OCI-LY7 (cell line): ENCODE measurements at regions not wholly inside any gene's neighbourhood (a gene's known extent, or its start where the extent isn't known, plus 50 kb on each side); places are given as distances from the start of the nearest gene placed in this dataset.

ENCODE experiments used
- BruUV-seq: library from RNA; stranded (reverse); fragments of 400-500 nt; replicated peaks from 2 replicates; lab custom pipeline; 2021; lab: Mats Ljungman, UMichigan
- CTCF ChIA-PET: fragments of 300-600 bp; sonication (Branson Sonifier 250); formaldehyde crosslinking; loops from one replicate; lab custom pipeline; 2022; ENCODE audit warnings: antibody characterized with exemption; ENCODE audit not compliant: unreplicated experiment; lab: Charles Lee
- POLR2A ChIA-PET: fragments of 300-600 bp; sonication (Branson Sonifier 250); formaldehyde crosslinking; loops from one replicate; lab custom pipeline; 2022; ENCODE audit warnings: antibody characterized with exemption; lab: Charles Lee
- DNase-seq: peaks from one replicate; pipeline ENCODE4 v3.0.0-alpha.2; 2015; ENCODE audit warnings: low spot score
- H2AFZ ChIP-seq: fragments of 200-600 bp; sonication (generic), shearing (Covaris generic); 2 replicates; pipeline ENCODE4 v1.6.1; 2014; ENCODE audit warnings: mild to moderate bottlenecking, antibody characterized with exemption, low read length, moderate library complexity
- H3K27ac ChIP-seq: fragments of 200-600 bp; sonication (generic); 2 replicates; pipeline ENCODE4 v1.5.1; 2014; ENCODE audit warnings: mixed run types, low read depth, mild to moderate bottlenecking, moderate library complexity, low read length, inconsistent platforms; ENCODE audit not compliant: poor library complexity, severe bottlenecking
- H3K36me3 ChIP-seq: fragments of 200-600 bp; sonication (generic); 2 replicates; pipeline ENCODE4 v1.6.1; 2014; ENCODE audit warnings: mild to moderate bottlenecking, antibody characterized with exemption, low read length, moderate library complexity, mixed read lengths; ENCODE audit not compliant: insufficient read depth
- H3K4me1 ChIP-seq: fragments of 200-600 bp; sonication (generic); 2 replicates; pipeline ENCODE4 v1.5.1; 2014; ENCODE audit warnings: mild to moderate bottlenecking, low read length; ENCODE audit not compliant: insufficient read depth, poor library complexity, severe bottlenecking
- H3K4me2 ChIP-seq: fragments of 200-600 bp; sonication (generic); 2 replicates; pipeline ENCODE4 v1.6.1; 2014; ENCODE audit warnings: mild to moderate bottlenecking, low read length
- H3K4me3 ChIP-seq: fragments of 200-600 bp; sonication (generic); 2 replicates; pipeline ENCODE4 v1.5.1; 2014; ENCODE audit warnings: mild to moderate bottlenecking, low read depth, low read length; ENCODE audit not compliant: poor library complexity, severe bottlenecking
- H3K79me2 ChIP-seq: fragments of 200-600 bp; sonication (generic); 2 replicates; pipeline ENCODE4 v1.6.1; 2016; ENCODE audit warnings: low read depth, mild to moderate bottlenecking, low read length, moderate library complexity, mixed read lengths; ENCODE audit not compliant: insufficient read depth
- H3K9me2 ChIP-seq: fragments of 200-600 bp; sonication (generic); 2 replicates; pipeline ENCODE4 v1.6.1; 2016; ENCODE audit warnings: mild to moderate bottlenecking, low read length, mixed read lengths; ENCODE audit not compliant: insufficient read depth
- H3K9me3 ChIP-seq: fragments of 200-600 bp; sonication (generic); 2 replicates; pipeline ENCODE4 v1.6.1; 2014; ENCODE audit warnings: mild to moderate bottlenecking, mixed run types, low read length, mixed read lengths
- H4K20me1 ChIP-seq: fragments of 200-600 bp; sonication (generic); 2 replicates; pipeline ENCODE4 v1.6.1; 2014; ENCODE audit warnings: mild to moderate bottlenecking, antibody characterized with exemption, low read length, moderate library complexity, mixed read lengths; ENCODE audit not compliant: insufficient read depth
- CTCF ChIP-seq: fragments of 200-600 bp; sonication (generic); conservative IDR thresholded peaks from 2 replicates; pipeline ENCODE4 v1.5.1; 2014; ENCODE audit warnings: mild to moderate bottlenecking, antibody characterized with exemption, low read length, moderate library complexity, mixed read lengths
- EZH2phosphoT487 ChIP-seq: fragments of 200-600 bp; sonication (generic); IDR thresholded peaks from 2 replicates; pipeline ENCODE4 v1.6.1; 2018; ENCODE audit warnings: low read depth, borderline replicate concordance, mild to moderate bottlenecking, mixed run types, antibody characterized with exemption, low read length, moderate library complexity, mixed read lengths
- intact Hi-C: fragments of 100-400 bp; cut with micrococcal nuclease; formaldehyde crosslinking; loops from one replicate; pipeline ENCODE4 v1.10.0; 2022; ENCODE audit not compliant: unreplicated experiment

- no peaks in the 10 kb centered on the region for H3K36me3 ChIP-seq
- TF ChIP-seq CTCF, result no peak
- intact Hi-C loops, result no loop called here
- no TSS peak for BruUV-seq
- H3K9me3 ChIP-seq, result no peaks in the 10 kb centered on the region
- H3K9me2 ChIP-seq, result no peaks in the 10 kb centered on the region
- no peaks in the 10 kb centered on the region for H4K20me1 ChIP-seq
- H3K4me1 ChIP-seq, result no peaks in the 10 kb centered on the region
- no peak overlapping the region for H3K4me3 ChIP-seq
- H3K79me2 ChIP-seq, result no peaks in the 10 kb centered on the region
- H2AFZ ChIP-seq, result no peak overlapping the region
- ChIA-PET CTCF (no interaction called here), POLR2A (interaction anchor here (0.6 kb wide), 1 partner anchor 1504 kb away, joined by 3 read pairs; no protein-coding TSS in a partner anchor)
- no peak overlapping the region for H3K4me2 ChIP-seq
- DNase-seq, result no peak
- H3K27ac ChIP-seq, result no peak overlapping the region
Measured at GRCh38 chr3:177525987-177526712, 328.9 kb upstream of the TBL1XR1 start.

- Histone ChIP-seq H3K36me3 (no peaks in the 10 kb centered on the region), H3K4me1 (no peaks in the 10 kb centered on the region), H3K9me3 (no peaks in the 10 kb centered on the region), H4K20me1 (no peaks in the 10 kb centered on the region), H3K27ac (no peak overlapping the region), H2AFZ (no peak overlapping the region), H3K79me2 (no peaks in the 10 kb centered on the region), H3K4me3 (no peak overlapping the region), H3K4me2 (no peak overlapping the region), H3K9me2 (no peaks in the 10 kb centered on the region)
- no TSS peak for BruUV-seq
- CTCF ChIA-PET, result no interaction called here
- POLR2A ChIA-PET, result interaction anchor here (0.6 kb wide), 1 partner anchor 1505 kb away, joined by 3 read pairs; no protein-coding TSS in a partner anchor
- no peak for DNase-seq
- no peak for TF ChIP-seq CTCF
- TF ChIP-seq EZH2phosphoT487, result no peak
- intact Hi-C loops, result no loop called here
Measured at GRCh38 chr3:177527182-177527581, 329.9 kb upstream of the TBL1XR1 start.
